ENCODE measurements at regions not wholly inside any gene's neighbourhood (a gene's known extent, or its start where the extent isn't known, plus 50 kb on each side); places are given as distances from the start of the nearest gene placed in this dataset.

GRCh38 chr2:75822336-75822735 lies 111.6 kb upstream of the GCFC2 start:
- no peak for DNase-seq

- DNase-seq = no peak
These were observed 110.0 kb upstream of the GCFC2 start for GRCh38 chr2:75820693-75821092.

GRCh38 chr2:75810611-75811330 lies 100.1 kb upstream of the GCFC2 start:
- no peak for DNase-seq

- DNase-seq = no peak
These were observed 98.2 kb upstream of the GCFC2 start for GRCh38 chr2:75808793-75809535.

GRCh38 chr2:75807992-75808391 lies 97.3 kb upstream of the GCFC2 start:
- no peak for DNase-seq

GRCh38 chr2:75801234-75801982 lies 90.7 kb upstream of the GCFC2 start:
- no peak for DNase-seq

- DNase-seq = no peak
These were observed 89.7 kb upstream of the GCFC2 start for GRCh38 chr2:75800456-75800855.

- DNase-seq = no peak
These were observed 89.1 kb upstream of the GCFC2 start for GRCh38 chr2:75799859-75800258.

- no peak for DNase-seq
These were observed 87.9 kb upstream of the GCFC2 start for GRCh38 chr2:75798569-75798968.

- no peak for DNase-seq
These were observed 82.3 kb upstream of the GCFC2 start for GRCh38 chr2:75792996-75793395.

GRCh38 chr2:75792146-75792545 lies 81.4 kb upstream of the GCFC2 start:
- DNase-seq = no peak

- DNase-seq = no peak
These were observed 80.2 kb upstream of the GCFC2 start for GRCh38 chr2:75790814-75791467.

GRCh38 chr2:75790121-75790813 lies 79.6 kb upstream of the GCFC2 start:
- DNase-seq = no peak

- DNase-seq = no peak
These were observed 78.2 kb upstream of the GCFC2 start for GRCh38 chr2:75788902-75789301.

GRCh38 chr2:75788154-75788553 lies 77.4 kb upstream of the GCFC2 start:
- DNase-seq = peak in 1 of 56 donors; percentile 2

GRCh38 chr2:75787532-75788132 lies 76.9 kb upstream of the GCFC2 start:
- peak in 5 of 56 donors; percentile 2 to 31 (median 13) for DNase-seq

- DNase-seq = no peak
These were observed 64.7 kb upstream of the GCFC2 start for GRCh38 chr2:75775311-75775823.

- DNase-seq = no peak
These were observed 62.4 kb upstream of the GCFC2 start for GRCh38 chr2:75772908-75773630.

GRCh38 chr2:75765798-75766197 lies 55.1 kb upstream of the GCFC2 start:
- no peak for DNase-seq

- DNase-seq = no peak
These were observed 53.9 kb upstream of the GCFC2 start for GRCh38 chr2:75764611-75765010.
